GM12892 (cell line): ENCODE measurements at regions not wholly inside any gene's neighbourhood (a gene's known extent, or its start where the extent isn't known, plus 50 kb on each side); places are given as distances from the start of the nearest gene placed in this dataset.

Experiments
- POLR2A ChIP-seq: IDR thresholded peaks from 2 replicates; pipeline ENCODE4 v1.6.1; 2011; ENCODE audit warnings: low read depth, low read length, control low read depth
- POLR2AphosphoS5 ChIP-seq: IDR thresholded peaks from 2 replicates; pipeline ENCODE4 v1.6.1; 2011; ENCODE audit warnings: low read depth, low read length, control low read depth

DNA sequence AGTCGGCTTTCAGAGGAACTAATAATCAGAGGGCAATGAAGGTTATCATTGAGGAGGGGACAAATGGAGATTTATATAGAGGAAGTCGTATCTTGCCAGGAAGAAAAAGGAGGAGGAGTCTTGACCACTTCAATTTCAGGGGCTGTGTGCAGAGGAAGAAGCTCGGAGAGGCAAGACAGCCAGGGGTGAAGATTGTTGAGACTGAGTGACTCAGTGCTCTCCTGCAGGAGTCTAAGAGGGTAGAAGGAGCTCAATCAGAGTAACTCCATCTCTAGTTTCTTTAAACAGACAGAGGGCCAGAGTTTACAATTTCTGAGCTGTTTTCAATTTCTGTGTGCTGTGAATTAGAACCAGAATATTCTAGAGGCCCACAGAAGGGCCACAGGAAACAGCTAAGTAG is 439.3 kb upstream of the PRICKLE1 start:
- no peak for TF ChIP-seq POLR2A
- no peak for TF ChIP-seq POLR2AphosphoS5
